ENCODE measurements at regions not wholly inside any gene's neighbourhood (a gene's known extent, or its start where the extent isn't known, plus 50 kb on each side); places are given as distances from the start of the nearest gene placed in this dataset.
"Not testable (repeated sequence)": the region's sequence is repeated elsewhere in the genome, so short reads cannot be mapped to it uniquely, and the experiment has no call there.

DNA sequence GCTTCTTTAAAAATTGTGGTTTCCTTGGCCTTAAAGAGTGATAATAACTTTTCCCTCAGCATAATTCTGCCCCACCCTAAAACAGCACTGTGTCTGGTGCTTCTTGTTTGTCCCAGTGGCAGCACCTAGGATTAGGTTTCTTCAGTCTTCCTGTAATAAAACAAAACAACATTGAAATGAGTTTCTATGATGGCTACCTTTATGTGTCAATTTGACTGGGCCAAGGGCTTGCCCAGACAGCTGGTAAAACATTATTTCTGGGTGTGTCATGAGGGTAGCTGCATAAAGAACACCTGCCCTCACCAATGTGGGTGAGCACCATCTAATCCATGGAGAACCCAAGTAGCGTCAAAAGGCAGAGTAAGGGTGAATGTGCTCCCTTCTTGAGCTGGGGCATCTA, 117.8 kb downstream of the QRSL1 start:
- no peak for DNase-seq (ENCODE audit: low spot score)

DNA sequence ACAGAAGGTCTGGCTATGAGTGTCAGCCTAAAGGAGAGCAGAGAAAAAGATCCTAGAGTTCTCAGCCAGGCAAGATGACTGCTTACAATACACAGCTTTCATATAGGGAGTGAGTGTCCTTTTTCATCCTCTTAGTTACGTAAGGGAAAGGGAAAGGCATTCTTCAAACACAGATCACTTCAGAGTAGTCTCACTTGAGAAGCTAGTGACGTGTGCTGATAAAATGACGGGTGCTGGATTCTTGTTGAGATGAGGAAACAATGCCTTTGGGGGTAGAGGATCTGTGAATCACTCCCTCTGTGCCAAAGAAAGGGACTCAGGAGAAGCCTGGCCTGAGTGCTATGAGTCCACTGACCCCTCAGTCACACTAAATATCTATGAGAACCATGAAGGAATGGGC, 117.3 kb downstream of the QRSL1 start:
- DNase-seq (ENCODE audit: low spot score): no peak

DNA sequence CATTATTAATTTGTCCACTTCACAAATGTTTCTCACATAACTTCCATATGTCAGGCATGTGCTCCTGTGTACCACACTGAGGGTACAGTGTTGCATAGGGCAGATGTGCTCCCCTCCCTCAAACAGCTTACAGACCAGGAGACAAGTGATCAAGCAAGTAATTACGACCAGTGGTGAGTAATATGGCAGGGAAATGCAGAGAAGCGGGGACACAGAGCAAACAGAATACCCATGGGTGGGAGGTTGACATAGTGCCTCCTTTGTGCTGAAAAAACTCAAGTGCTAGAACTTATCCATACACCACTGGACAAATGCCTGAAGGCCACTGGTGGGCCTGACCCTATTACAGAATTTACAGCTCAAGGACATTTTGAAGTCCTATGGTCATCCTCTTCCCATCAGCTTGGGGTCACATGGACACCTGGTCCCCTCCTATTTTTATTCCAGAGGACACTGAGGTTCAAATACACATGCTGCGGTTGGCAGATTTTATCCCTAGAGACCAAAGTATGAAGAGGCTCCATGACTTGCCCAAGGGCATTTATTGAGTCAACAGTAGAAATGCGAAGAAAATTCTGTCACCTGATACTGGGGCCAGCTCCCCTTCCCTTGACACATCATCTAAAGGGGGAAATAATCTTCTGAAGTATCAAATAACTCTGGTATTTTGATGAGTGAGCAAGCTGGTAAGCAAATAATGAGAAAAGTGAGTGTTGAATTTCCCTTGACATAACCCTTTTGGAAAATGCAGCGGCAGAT, 116.6 kb downstream of the QRSL1 start:
- no peak for DNase-seq (ENCODE audit: low spot score)

DNA sequence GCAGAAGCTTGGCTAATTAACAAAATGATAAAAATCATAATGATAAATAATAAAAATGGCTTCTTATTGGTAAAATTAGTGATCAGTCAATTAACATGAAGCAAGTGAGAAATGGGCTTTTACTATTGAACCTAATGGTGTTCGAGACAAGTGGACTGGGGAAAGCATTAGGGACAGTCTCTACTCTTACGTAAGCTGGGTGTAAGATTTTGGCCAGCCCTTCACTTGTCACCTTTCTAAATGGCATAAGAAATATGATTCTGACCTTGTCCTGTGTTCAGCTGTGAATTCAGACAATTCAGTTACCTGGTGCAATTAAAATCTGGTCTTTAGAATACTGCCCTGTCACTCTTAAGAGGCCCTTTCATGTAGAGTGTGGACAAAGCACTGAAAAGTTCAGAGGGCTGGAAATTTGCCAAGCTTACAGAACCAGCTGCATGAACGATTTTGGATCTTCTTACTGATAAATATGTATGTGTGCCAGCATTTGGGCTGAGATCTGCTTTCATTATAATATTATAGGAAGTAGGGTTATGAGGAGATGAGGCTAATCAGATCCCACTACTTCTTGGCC, 115.9 kb downstream of the QRSL1 start:
- DNase-seq (ENCODE audit: low spot score): no peak

DNA sequence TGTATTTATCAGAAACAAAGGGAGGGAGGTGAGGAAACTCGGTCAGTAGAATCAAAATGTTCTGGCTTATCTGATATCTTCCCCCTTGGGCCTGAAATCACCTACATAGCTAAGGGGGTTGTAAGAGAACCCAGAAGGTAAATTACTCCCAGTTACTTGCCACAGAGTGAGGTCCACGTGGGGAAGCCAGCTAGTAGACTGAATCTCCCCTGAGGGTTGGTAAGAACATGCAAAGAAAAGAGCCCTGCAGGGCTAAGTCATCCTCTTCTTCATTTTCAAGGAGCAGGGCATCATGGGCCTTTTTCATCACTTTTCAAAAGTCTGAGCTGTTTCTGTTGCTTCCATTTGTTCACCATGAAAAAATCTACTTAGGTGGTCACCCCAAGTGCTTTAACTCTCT, 115.4 kb downstream of the QRSL1 start:
- no peak for DNase-seq (ENCODE audit: low spot score)

DNA sequence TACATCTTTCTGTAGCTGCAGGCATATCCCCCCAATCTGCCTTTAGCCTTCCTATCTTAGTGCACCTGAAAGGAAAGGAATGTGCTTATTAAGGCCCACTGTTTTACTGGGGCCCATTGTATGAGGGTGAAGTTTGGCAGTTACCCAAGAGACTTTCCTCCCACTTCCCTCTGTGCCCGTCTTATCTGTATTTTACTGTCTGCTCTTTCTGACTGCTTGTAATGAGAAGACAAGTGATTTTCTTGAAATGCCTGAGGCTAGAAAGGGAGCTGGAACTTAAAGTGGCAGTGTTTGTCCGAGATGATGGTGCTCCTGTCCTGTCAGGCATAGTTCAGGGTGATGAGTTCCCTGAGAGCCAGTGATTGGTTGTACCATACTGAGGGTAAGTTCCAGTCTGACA, 114.7 kb downstream of the QRSL1 start:
- not testable (repeated sequence) for DNase-seq (ENCODE audit: low spot score)

DNA sequence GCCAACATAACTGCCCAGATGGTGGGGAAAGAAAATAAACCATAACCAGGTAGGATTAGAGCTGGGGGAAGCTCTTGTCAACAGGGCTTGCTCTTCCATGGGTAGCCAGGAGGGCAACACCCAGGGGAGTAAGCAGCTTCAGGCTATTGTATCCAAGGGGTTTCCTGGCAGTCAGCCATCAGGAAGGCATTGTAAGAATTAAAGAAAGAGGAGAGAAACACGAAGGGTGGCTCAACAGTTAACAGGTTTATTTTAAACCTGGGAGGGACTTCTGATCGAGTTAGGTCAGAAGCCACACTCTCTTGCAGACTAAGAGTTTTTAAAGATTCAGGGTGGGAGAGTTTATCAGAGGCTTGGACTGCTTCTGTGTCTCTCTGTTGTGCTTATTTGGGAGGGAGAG, 114.2 kb downstream of the QRSL1 start:
- no peak for DNase-seq (ENCODE audit: low spot score)

DNA sequence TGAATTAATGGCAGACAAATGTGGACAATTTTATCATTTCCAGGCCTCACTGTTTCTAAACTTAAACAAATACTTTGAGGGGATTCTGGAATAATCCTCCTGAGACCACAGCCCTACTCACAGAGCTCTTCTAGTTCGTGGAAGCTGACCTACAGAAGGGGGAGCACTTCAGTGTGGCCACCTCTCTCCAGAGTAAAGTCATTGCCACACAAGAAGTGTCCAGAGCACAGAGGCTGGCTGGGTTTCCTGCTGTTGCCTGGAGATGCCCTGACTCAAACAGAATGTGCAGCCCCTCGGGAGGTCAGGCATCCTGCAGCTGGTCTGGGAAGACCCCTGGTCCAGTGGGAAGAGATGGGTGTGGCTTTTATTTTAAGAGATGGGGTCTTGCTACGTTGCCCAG, 110.9 kb downstream of the QRSL1 start:
- no peak for DNase-seq (ENCODE audit: low spot score)

DNA sequence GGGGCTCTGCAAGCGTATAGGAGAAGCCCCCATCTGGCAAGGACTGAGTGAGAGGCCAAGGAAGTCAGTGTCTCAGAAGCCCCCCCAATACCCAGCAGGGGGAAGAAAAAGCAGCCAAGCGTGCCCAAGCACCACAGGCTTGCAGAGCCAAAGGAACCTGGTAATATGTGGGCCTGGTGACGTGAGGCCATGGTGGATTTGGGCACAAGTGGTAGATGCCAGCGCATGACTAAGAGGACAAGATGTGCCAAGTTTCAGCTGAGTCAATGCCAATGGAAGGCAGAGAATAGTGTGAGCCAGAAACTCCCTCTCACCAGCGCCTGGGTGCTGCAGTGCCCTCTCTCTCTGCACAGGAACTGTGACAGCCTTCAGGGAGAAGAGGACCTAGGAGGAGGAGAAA, 110.0 kb downstream of the QRSL1 start:
- peak; percentile 88 for DNase-seq (ENCODE audit: low spot score)

DNA sequence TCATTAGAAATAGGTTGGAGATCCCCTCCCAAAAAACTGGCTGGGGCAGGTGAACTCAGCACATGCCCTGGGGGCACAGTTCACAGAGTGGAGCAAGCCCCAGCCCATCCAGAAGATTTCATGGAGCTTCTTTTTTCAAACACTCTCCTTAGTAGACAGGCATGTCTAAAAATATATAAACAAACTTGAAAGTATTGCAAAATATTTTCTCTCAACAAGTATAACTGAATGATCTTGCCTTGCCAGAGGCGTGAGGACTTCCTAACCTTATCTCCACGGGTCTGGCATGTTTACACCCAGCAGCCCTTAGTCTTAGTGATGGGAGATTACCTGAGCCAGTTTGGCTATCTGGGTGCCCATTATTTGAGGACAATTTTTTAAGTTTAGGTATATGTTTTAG, 107.1 kb downstream of the QRSL1 start:
- no peak for DNase-seq (ENCODE audit: low spot score)

DNA sequence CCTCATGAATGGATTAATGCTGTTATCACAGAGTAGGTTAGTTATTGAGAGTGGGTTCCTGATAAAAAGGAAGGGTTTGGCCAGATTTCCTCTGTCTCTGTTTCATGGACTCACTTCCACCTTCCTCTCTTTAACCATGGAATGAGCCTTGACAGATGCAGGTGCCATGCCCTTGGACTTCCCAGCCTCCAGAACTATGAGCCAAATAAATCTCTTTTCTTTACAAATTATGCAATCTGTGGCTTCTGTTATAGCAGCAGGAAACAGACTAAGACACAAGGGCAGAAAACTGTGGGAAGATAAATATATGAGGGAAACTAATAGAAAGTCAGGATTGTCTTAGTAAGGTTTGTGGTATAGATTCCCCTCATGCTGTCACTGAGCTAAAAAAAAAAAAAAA, 106.5 kb downstream of the QRSL1 start:
- DNase-seq (ENCODE audit: low spot score): no peak

DNA sequence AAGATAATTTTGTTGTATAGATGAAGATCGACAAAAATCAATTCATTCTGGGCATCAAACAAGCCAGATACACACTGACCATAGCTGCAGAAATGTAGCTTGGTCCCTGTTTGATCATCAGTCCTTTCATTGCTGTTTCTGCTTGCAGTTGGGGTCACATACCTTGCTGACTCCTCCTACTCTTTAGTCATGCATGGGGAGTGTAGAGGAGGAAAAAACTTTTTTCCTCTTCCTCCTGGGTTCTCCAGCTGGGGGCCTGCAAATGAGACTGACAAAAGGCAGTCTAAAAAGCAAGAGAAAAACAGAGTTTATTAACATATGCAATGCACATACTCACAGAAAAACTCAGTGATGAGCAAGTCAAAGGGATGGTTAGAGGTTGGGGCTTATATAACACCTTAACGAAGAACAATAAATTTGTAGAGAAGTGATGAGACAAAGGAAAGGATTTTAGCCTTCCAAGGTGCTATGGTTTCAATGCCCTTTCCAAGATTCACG, 105.8 kb downstream of the QRSL1 start:
- no peak for DNase-seq (ENCODE audit: low spot score)

DNA sequence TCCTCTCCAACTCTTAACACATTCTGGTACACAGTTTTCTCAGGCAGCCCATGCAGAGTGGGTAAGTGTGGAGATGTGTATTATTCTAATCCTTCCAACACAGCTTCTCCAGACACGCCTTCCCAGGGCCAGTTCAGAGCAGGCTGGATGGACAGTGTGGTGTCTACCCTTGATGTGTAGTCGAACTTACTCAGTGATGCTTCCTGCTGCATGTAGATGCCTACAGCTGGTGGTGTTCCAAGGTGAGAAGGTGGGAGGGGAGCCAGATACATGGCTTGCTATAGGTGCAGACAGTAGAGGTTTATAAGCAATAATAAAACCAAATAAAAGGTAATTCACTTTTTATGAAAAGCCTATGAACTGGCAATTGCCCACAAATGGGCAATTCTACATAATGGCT, 104.0 kb downstream of the QRSL1 start:
- DNase-seq (ENCODE audit: low spot score): no peak

DNA sequence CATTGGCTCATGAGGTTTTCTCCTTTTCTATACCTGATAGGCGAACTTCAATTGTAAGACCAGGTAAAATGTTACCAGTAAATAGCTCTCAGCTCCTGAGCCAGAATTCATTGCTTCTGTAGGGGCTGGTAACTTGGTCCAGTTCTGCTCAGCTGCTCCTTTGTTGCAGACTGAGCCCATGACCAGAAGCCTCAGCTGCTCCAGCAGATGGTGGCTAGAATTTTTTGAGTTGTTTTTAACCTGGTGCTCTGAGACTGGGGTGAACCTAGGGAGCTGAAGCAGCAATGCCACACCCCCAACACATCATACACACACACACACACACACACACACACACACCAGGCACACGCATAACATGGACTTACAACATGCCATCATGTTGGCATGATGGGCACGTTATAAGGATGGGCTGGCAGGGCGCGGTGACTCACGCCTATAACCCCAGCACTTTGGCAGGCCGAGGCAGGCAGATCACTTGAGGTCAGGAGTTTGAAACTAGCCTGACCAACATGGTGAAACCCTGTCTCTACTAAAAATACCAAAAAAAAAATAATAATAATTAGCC, 103.1 kb downstream of the QRSL1 start:
- no peak for DNase-seq (ENCODE audit: low spot score)

DNA sequence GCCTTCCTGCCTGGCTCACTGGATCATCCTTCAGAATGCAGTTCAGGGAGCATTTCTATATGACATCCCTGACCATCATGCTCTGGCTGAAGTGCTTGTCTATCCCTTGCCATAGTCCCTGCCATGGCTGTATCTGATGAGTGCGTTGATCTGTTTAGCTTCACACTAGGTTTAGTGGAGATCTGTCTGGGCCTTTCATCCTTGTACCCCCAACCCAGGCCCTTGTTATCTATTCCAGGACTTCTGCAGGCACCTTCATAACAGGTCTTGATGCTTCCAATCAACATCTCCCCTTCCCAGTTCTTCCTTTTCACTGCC, 102.4 kb downstream of the QRSL1 start:
- no peak for DNase-seq (ENCODE audit: low spot score)

DNA sequence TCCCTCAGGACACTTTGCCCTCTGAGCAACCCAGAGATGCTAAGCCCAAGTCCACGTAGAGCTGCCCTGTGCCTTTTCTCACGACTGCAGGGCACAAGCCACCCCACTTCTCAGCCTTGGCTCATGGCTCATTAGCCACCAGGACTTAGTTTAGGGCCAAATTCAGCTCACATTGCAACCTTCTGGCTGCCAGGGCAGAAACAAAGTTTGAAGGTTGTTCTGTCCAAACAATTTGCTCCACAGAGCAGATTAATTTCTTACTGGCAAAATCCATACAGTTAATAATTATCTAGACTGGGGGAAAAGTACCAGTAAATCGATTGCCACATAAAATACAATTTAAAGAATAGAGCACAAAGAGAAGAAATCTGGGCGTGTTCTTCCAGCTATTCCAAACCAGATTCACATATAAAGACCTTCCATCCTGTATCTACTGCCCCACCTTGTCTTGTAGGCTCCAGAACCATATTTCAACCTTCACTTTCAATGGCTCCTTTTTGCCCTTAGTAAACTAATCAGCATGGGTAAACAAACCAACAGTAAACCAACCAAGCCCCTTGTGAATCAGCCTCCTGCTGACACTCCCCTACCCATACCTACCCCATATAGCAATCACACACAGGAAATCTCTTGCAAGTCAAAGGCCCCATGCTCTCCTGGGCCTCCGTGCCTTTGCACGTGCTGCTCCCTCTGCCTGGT, 101.9 kb downstream of the QRSL1 start:
- DNase-seq (ENCODE audit: low spot score): peak; percentile 79

DNA sequence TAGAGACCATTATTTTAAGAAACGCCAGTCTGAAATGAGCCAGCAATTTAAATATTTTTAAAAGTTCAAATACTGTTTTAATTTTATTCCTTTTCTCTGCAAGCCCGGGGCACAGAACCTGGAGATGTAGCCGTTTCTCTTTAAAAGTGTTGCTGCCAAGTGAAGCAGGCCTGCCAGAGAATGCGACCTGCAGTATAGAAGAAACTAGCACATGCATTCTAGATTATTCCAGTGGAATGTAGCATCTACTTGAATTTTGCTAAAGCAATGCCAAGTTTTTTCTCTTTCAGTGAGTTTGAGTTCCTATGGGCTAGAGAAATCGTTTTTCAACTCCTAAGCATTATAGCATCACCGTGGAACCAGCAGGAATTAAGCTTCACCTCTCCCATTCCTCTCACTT, 101.3 kb downstream of the QRSL1 start:
- DNase-seq (ENCODE audit: low spot score): no peak

DNA sequence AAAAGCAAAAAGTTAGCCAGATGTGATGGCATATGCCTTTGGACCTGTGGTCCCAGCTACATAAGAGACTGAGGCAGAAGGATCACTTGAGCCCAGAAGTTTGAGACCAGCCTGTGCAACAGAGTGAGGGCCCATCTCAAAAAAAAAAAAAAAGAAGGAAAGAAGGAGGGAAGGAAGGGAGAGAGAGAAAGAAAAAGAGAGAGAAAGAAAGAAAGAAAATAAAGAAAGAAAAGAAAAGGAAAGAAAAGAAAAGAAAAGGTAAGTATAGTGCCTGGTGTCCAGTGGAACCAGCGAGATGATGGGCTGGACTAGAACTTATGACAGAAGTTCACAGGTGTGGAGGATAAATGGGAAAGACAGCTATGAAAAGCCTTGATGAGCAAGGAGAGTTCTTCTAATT, 100.9 kb downstream of the QRSL1 start:
- no peak for DNase-seq (ENCODE audit: low spot score)

DNA sequence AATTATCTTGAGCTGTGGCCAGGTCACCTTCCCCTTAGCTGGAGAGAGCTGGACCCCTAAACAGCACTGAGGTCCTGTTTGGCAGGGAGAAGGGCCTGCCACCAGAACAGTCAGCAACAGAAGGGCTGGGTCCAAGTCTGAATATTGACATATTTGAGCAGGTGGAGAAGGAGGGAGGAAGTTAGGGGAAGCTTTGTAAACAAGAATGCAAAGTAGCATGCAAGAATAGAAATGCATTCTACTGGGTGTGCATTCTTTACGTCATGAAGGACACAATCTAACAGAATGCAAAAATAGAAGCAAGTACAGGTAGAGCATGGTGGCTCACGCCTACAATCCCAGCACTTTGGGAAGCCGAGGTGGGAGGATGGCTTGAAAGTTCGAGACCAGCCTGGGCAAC, 100.5 kb downstream of the QRSL1 start:
- DNase-seq (ENCODE audit: low spot score): no peak

DNA sequence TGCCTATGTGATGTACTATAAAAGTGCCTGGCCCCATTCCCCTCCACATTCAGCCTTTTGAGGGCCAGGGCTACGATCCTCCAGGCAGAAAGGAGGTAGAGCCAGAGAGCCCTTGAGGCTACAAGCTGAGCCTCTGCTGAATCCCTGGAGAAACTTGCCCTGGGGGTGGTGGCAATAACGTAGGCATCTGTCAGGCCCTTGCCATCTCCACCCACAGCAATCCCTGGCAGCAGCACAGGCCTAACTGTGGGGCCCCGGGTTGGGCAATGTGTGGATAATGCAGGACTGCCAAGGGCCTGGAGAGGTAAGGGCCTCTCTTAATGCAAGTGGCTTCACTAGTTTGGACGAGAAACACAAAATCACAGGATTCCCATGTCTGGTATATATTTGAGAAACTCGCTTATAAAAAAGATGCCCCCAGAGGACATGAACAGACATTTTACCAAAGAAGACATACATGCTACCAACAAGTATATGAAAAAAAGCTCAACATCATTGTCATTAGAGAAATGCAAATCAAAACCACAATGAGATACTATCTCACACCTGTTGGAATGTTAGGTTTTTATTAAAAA, 99.0 kb downstream of the QRSL1 start:
- DNase-seq (ENCODE audit: low spot score): no peak

DNA sequence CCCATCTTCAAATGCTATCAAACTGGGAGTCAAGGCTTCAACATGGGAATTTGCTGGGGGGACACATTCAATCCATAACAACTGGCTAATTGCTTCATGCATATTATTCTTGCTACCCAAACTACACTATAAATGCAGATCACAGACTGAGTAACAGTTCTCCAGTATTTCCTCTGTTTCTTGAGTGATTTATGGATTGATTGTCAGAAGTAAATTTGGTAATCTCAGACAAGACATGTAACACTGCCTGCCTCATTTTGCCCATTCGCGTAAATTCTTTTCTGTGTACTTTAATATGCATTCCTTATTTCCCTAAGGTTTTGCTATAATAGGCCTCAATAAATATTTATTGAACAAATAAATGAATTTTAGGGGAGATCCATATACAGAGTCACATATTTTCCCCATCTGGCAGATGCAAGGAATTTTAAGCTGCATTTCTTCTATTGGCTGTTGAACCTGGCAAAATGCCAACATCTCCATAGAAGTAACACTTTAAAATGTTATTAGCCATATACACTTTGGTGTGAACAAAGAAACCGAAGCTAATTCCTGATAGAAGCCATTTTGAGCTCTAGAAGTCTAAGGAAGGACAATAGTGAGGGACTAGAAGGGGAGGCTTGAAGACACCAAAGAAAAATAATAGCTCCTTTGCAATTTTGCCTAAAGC, 98.2 kb downstream of the QRSL1 start:
- DNase-seq (ENCODE audit: low spot score): no peak

DNA sequence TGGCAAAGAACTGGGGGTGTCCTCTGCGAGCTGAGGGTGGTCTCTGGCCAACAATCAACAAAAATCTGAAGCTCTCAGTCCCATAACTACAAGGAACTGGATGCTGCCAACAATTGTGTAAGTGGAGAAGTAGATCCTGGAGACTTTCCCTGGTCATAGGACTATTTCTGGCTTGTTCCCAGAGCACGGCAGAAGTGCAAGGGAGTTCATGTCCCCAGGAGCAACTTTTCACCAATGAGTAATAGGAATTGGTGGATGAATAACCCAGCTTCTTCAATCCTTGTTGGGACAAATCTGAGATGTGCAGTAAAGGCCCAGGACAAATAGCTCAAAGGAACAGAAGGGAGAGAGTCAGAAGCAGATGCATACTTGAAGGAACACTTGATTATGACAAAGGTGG, 95.5 kb downstream of the QRSL1 start:
- DNase-seq (ENCODE audit: low spot score): peak; percentile 85
